Activated naive CD8-positive, alpha-beta T cell treated with anti-CD3 and anti-CD28 coated beads for 36 hours (primary cell): ENCODE measurements at regions not wholly inside any gene's neighbourhood (a gene's known extent, or its start where the extent isn't known, plus 50 kb on each side); places are given as distances from the start of the nearest gene placed in this dataset.

Experiments
- DNase-seq: peaks from one replicate; pipeline ENCODE4 v3.0.0; 2021
- H3K27ac Mint-ChIP-seq: one replicate; pipeline ENCODE4 v1.8.0; 2022; ENCODE audit warnings: mild to moderate bottlenecking, moderate library complexity, mixed read lengths
- H3K27me3 Mint-ChIP-seq: one replicate; pipeline ENCODE4 v1.8.0; 2022; ENCODE audit warnings: mild to moderate bottlenecking, mixed read lengths
- H3K36me3 Mint-ChIP-seq: one replicate; pipeline ENCODE4 v1.8.0; 2021; ENCODE audit warnings: mild to moderate bottlenecking, mixed read lengths
- H3K4me1 Mint-ChIP-seq: one replicate; pipeline ENCODE4 v1.8.0; 2021; ENCODE audit warnings: mixed read lengths
- H3K4me3 Mint-ChIP-seq: one replicate; pipeline ENCODE4 v1.8.0; 2022; ENCODE audit warnings: mild to moderate bottlenecking, moderate library complexity, mixed read lengths
- H3K9me3 Mint-ChIP-seq: one replicate; pipeline ENCODE4 v1.8.0; 2022; ENCODE audit warnings: mixed read lengths

DNA sequence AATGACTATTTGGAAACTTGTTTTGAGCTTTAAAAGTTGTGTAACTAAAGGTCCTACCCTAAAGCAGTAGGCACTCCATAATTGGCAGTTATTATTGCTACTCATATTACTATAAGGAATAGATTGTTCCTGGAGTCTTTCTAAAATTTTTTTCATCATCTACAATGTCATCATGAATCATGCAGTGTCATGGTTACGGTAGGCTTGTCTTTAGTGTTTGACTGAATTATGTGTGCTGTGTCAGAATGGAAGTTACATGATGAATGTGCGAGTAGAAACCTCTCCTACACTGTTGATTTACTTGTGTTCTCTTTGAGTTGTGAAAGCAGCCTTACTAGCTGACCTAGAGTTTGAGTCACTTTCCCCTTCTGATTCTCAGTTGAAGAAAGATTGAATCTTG is 1099.9 kb downstream of the RAPGEF2 start:
- DNase-seq: no peak
- H3K4me1 Mint-ChIP-seq: no peaks in the 10 kb centered on the region

GRCh38 chr4:160212078-160212477 is 1109.2 kb downstream of the RAPGEF2 start:
- Mint-ChIP-seq H3K9me3 (peaks cover 7% of the 10 kb centered on the region), H3K4me3 (no peak overlapping the region), H3K36me3 (no peaks in the 10 kb centered on the region), H3K27ac (no peak overlapping the region), H3K27me3 (no peaks in the 10 kb centered on the region), H3K4me1 (no peaks in the 10 kb centered on the region)
- DNase-seq: no peak

More for the DNA sequence above, 1099.9 kb downstream of the RAPGEF2 start:
- Mint-ChIP-seq H3K36me3 (no peaks in the 10 kb centered on the region), H3K27ac (no peak overlapping the region), H3K27me3 (no peaks in the 10 kb centered on the region), H3K9me3 (peaks cover 3% of the 10 kb centered on the region), H3K4me3 (no peak overlapping the region)

DNA sequence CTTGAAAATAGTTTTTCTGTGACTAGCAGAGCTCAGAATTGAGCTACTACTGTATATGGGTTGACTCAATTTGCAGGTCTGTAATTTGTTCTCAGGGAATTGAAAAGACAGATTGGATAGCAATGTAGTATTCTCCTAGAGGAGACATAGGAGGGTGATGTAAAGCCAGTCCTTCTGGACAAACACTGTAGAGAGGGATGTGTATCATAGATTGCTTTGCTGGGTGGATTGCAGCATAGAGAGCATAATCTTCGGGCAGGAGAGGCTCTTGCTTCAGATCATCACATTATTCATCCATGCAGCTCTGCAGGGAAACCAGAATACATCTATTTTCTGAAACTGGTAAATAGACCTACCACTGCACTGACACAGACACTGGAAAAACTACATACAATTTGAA is 1110.5 kb downstream of the RAPGEF2 start:
- Mint-ChIP-seq H3K4me1 (no peaks in the 10 kb centered on the region), H3K4me3 (no peak overlapping the region), H3K27me3 (no peaks in the 10 kb centered on the region), H3K27ac (no peak overlapping the region), H3K36me3 (no peaks in the 10 kb centered on the region), H3K9me3 (peaks cover 11% of the 10 kb centered on the region)
- DNase-seq: no peak

GRCh38 chr4:160217352-160217751 is 1114.5 kb downstream of the RAPGEF2 start:
- peaks cover 24% of the 10 kb centered on the region for H3K9me3 Mint-ChIP-seq
- no peak for DNase-seq
- H3K27ac Mint-ChIP-seq: no peak overlapping the region
- no peak overlapping the region for H3K4me3 Mint-ChIP-seq
- no peaks in the 10 kb centered on the region for H3K4me1 Mint-ChIP-seq
- H3K27me3 Mint-ChIP-seq: no peaks in the 10 kb centered on the region
- no peaks in the 10 kb centered on the region for H3K36me3 Mint-ChIP-seq

DNA sequence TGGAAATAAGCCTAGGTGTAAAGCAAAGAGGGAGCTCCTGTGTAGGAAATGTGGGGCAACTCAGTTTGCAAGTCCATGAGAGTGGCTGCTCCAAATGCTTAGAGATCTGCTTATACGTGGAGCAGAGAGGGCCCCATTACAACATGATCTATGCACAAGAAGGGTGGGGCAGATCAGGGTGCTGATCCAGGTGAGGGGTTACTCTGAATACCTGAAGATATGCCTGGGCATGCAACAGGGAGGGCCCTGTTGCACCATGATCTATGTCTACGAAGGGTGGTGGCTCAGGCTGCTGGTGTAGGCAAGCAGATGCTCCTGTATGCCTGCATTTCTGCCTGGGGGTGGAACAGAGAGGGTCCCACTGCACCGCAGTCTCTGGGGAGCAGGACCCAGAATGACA is 1121.2 kb downstream of the RAPGEF2 start:
- H3K4me3 Mint-ChIP-seq: no peak overlapping the region
- DNase-seq: no peak
- no peaks in the 10 kb centered on the region for H3K36me3 Mint-ChIP-seq
- no peaks in the 10 kb centered on the region for H3K27me3 Mint-ChIP-seq
- peaks cover 15% of the 10 kb centered on the region for H3K9me3 Mint-ChIP-seq
- H3K27ac Mint-ChIP-seq: no peak overlapping the region
- no peaks in the 10 kb centered on the region for H3K4me1 Mint-ChIP-seq

GRCh38 chr4:160233141-160233540 is 1130.3 kb downstream of the RAPGEF2 start:
- Mint-ChIP-seq H3K27me3 (no peaks in the 10 kb centered on the region), H3K9me3 (peaks cover 2% of the 10 kb centered on the region), H3K27ac (no peak overlapping the region), H3K4me1 (no peaks in the 10 kb centered on the region), H3K36me3 (no peaks in the 10 kb centered on the region), H3K4me3 (no peak overlapping the region)
- DNase-seq: no peak

DNA sequence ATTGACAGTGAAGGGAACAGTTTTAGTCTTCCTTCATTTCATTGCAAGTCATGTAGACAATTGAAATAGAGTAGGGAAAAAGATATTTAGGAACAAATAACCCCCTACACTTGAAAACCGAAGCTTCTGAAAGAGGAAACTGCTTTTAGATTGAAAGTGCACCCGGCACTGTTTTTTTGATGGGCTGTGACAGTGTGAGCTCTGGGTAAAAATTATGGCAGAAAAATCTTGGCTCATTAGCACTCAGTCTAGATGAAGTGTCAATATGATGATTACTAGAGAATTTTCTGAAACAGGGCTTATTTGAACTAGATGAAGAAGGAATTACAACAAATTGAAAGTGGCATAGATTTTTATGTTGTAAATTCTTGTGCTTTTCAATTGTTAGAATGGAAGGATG is 1132.4 kb downstream of the RAPGEF2 start:
- H3K27me3 Mint-ChIP-seq: no peaks in the 10 kb centered on the region
- H3K27ac Mint-ChIP-seq: no peak overlapping the region
- DNase-seq: no peak
- peaks cover 1% of the 10 kb centered on the region for H3K9me3 Mint-ChIP-seq
- H3K4me1 Mint-ChIP-seq: no peaks in the 10 kb centered on the region
- no peaks in the 10 kb centered on the region for H3K36me3 Mint-ChIP-seq
- H3K4me3 Mint-ChIP-seq: no peak overlapping the region

DNA sequence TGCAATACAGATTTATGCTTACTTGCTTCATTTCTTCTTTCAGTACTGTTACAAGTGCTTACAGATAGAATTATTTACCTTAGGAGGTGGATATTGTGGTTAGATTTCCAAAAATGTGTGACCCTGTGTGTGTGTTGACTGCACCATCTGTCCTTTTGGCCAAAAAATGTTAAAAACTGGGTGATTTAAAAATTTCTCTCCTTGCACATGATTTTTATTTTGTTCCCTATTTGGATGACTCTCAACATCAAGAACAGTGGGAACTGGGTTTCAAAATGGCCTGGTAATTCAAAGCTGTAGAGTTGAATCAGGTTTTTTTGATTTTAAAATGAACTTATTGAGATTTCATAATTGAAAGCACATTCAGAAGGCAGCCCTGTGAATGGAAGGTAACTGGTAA is 1132.9 kb downstream of the RAPGEF2 start:
- DNase-seq: no peak
- no peak overlapping the region for H3K27ac Mint-ChIP-seq
- no peaks in the 10 kb centered on the region for H3K4me1 Mint-ChIP-seq
- no peaks in the 10 kb centered on the region for H3K36me3 Mint-ChIP-seq
- peaks cover 2% of the 10 kb centered on the region for H3K9me3 Mint-ChIP-seq
- no peak overlapping the region for H3K4me3 Mint-ChIP-seq
- H3K27me3 Mint-ChIP-seq: no peaks in the 10 kb centered on the region

- Mint-ChIP-seq H3K27ac (no peak overlapping the region), H3K4me1 (no peaks in the 10 kb centered on the region), H3K4me3 (no peak overlapping the region), H3K27me3 (no peaks in the 10 kb centered on the region), H3K36me3 (no peaks in the 10 kb centered on the region), H3K9me3 (peaks cover 3% of the 10 kb centered on the region)
- no peak for DNase-seq
Measured at GRCh38 chr4:160238790-160239189, 1135.9 kb downstream of the RAPGEF2 start.

DNA sequence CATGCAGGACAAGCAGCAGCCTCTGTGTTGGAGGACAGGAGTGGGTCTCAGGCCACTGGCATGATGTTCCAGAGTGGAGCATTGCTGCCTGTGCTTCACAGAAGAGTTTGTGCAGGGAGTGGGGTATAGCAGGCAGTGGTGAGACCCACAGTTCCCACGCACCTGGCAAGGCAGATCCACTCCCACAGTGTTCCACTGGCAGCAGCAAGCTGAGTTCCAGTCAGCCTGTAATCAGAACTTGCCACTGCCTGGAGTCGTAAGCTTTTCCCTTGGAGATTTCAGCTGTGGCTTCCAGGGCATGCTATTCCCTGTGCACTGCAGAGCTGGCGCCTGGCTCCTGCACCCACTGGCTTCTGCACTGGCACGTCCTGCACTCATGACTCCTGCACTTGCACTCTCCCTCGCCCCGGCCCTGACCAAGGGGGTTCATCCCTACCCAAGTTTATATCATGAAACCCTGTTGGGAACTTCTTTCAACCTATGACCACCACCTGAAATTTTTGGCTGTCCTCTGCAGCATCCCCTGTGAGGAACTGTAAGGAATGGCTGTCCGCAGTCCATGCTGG is 1144.3 kb downstream of the RAPGEF2 start:
- Mint-ChIP-seq H3K4me3 (no peak overlapping the region), H3K4me1 (no peaks in the 10 kb centered on the region), H3K27me3 (no peaks in the 10 kb centered on the region), H3K27ac (no peak overlapping the region), H3K36me3 (no peaks in the 10 kb centered on the region), H3K9me3 (peaks cover 4% of the 10 kb centered on the region)
- no peak for DNase-seq

- Mint-ChIP-seq H3K4me1 (no peaks in the 10 kb centered on the region), H3K36me3 (no peaks in the 10 kb centered on the region), H3K27ac (no peak overlapping the region), H3K4me3 (no peak overlapping the region), H3K27me3 (no peaks in the 10 kb centered on the region), H3K9me3 (peaks cover 2% of the 10 kb centered on the region)
- no peak for DNase-seq
Measured at GRCh38 chr4:160251522-160252170, 1148.8 kb downstream of the RAPGEF2 start.

- Mint-ChIP-seq H3K4me3 (no peak overlapping the region), H3K27ac (no peak overlapping the region)
- DNase-seq: no peak
Measured at GRCh38 chr4:160257318-160257717, 1154.4 kb downstream of the RAPGEF2 start.

GRCh38 chr4:160265014-160265413 is 1162.1 kb downstream of the RAPGEF2 start:
- Mint-ChIP-seq H3K36me3 (no peaks in the 10 kb centered on the region), H3K4me3 (no peak overlapping the region), H3K27ac (no peak overlapping the region), H3K27me3 (no peaks in the 10 kb centered on the region), H3K4me1 (no peaks in the 10 kb centered on the region), H3K9me3 (peaks cover 6% of the 10 kb centered on the region)
- DNase-seq: no peak

More at GRCh38 chr4:160257318-160257717, 1154.4 kb downstream of the RAPGEF2 start:
- no peaks in the 10 kb centered on the region for H3K27me3 Mint-ChIP-seq
- H3K4me1 Mint-ChIP-seq: no peaks in the 10 kb centered on the region
- H3K36me3 Mint-ChIP-seq: no peaks in the 10 kb centered on the region
- peaks cover 3% of the 10 kb centered on the region for H3K9me3 Mint-ChIP-seq

DNA sequence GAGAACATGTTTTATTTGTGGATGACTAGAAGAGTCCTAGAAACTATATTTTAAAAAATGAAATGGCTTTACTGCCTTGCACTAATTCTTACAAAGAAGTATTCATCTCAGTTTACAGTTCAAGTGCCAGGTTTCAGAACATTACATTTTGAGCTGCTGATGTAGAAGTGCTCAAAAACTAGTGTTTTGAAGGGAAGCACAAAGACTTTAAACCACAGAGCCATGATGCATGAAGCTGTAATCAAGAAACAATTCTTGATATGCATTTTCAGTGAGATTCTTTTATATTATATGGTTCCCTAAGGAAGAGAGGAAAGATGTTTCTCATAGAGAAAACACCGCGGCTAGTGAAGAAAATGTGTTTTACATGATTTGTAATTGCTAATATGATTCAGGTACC is 1163.0 kb downstream of the RAPGEF2 start:
- Mint-ChIP-seq H3K4me1 (no peaks in the 10 kb centered on the region), H3K27me3 (no peaks in the 10 kb centered on the region), H3K4me3 (no peak overlapping the region), H3K27ac (no peak overlapping the region), H3K36me3 (no peaks in the 10 kb centered on the region), H3K9me3 (peaks cover 7% of the 10 kb centered on the region)
- DNase-seq: no peak

GRCh38 chr4:160276785-160277325 is 1174.0 kb downstream of the RAPGEF2 start:
- no peak for DNase-seq
- Mint-ChIP-seq H3K9me3 (peaks cover 22% of the 10 kb centered on the region), H3K27me3 (no peaks in the 10 kb centered on the region), H3K27ac (no peak overlapping the region), H3K36me3 (no peaks in the 10 kb centered on the region), H3K4me1 (no peaks in the 10 kb centered on the region), H3K4me3 (no peak overlapping the region)

DNA sequence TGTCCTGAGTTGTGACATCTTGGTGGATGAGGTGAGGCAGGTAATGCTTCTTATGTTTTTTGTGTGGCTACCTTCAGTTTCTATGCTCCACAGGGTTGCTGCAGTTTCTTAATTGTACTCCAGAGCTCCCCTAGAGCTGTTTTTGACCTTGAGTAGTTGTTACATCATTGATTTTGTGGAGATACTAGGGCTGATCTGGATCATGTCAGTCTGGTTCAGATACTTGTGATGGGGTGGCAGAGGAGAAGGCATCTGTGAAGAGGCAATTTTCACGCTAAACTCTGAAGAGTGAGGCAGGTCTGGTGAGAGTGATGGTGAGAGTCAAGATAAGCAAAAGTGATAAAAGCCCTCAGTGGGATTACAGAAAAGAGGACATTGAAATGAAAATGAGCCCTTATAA is 1180.2 kb downstream of the RAPGEF2 start:
- no peaks in the 10 kb centered on the region for H3K4me1 Mint-ChIP-seq
- H3K36me3 Mint-ChIP-seq: no peaks in the 10 kb centered on the region
- H3K9me3 Mint-ChIP-seq: peaks cover 12% of the 10 kb centered on the region
- H3K27me3 Mint-ChIP-seq: no peaks in the 10 kb centered on the region
- H3K4me3 Mint-ChIP-seq: no peak overlapping the region
- H3K27ac Mint-ChIP-seq: no peak overlapping the region
- no peak for DNase-seq
